ENCODE measurements at regions not wholly inside any gene's neighbourhood (a gene's known extent, or its start where the extent isn't known, plus 50 kb on each side); places are given as distances from the start of the nearest gene placed in this dataset.

DNA sequence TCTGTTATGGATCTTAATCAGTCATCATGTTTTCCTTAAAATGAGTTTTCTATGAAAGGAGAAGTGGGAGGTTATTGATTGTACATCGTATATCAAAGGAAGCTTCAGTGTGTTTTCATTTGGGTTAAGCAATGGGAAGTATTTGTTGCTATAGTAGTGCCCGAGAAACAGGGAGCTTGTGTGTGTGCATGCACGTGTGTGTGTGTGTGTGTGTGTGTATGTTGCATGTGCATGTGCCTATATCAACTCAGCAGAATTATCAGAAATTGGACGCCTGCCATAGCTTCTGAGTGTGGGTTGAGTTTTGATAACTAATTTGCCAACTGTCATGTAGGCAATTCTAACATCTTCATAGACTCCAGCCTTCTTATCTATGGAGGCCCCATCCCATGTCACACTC, 246.1 kb upstream of the CRY1 start:
- Mint-ChIP-seq H3K9me3 (peaks cover 19% of the 10 kb centered on the region), H3K27ac (no peak overlapping the region), H3K4me3 (no peak overlapping the region), H3K27me3 (no peaks in the 10 kb centered on the region), H3K4me1 (peaks cover 37% of the 10 kb centered on the region), H3K36me3 (ENCODE audit: low read depth) (peaks cover 42% of the 10 kb centered on the region)
- no peak for DNase-seq
- intact Hi-C loops (cut with micrococcal nuclease): no loop called here

DNA sequence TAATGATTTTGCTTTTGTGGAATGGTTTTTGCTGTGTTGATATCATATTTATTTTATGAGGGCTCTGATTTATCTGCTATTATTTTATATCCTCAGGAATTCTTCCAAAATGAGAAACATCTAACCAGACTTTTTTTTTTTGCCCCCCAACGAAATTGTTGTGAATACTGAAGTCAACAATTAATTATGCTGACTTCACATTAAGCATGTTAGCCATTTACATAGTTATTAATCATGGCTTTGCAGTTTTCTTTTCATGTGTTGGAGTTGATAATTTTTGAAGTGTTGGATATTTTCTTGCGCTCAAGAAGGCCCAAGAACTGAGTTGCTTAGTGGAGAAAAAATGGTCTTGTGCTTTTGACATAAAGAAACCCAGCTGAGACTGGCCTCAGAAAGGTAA, 246.6 kb upstream of the CRY1 start:
- H3K27me3 Mint-ChIP-seq: no peaks in the 10 kb centered on the region
- H3K9me3 Mint-ChIP-seq: peaks cover 19% of the 10 kb centered on the region
- peaks cover 39% of the 10 kb centered on the region for H3K36me3 Mint-ChIP-seq (ENCODE audit: low read depth)
- intact Hi-C loops (cut with micrococcal nuclease): no loop called here
- H3K27ac Mint-ChIP-seq: no peak overlapping the region
- DNase-seq: no peak
- H3K4me1 Mint-ChIP-seq: peaks cover 35% of the 10 kb centered on the region
- no peak overlapping the region for H3K4me3 Mint-ChIP-seq

DNA sequence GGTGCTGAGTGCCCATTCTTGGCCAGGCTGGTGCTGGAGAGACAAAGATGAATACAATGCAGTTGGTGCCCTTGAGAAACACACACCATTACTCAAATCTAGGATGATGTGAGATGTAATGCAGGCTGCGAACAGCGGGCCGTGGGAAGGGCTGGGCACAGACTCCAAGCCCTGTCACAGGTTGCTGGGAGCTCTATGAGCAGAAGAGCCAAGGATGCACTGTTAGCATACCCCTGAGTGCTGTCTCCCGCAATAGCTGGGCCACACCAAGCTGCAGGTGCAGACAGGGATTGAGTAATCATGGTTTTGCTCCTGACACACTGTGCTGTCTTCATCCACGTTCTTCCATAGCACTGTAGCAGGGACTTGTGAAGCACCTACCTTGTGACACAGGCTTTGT, 247.5 kb upstream of the CRY1 start:
- H3K9me3 Mint-ChIP-seq: peaks cover 21% of the 10 kb centered on the region
- no peak for DNase-seq
- peaks cover 39% of the 10 kb centered on the region for H3K36me3 Mint-ChIP-seq (ENCODE audit: low read depth)
- intact Hi-C loops (cut with micrococcal nuclease): no loop called here
- no peak overlapping the region for H3K4me3 Mint-ChIP-seq
- H3K4me1 Mint-ChIP-seq: peaks cover 34% of the 10 kb centered on the region
- H3K27ac Mint-ChIP-seq: no peak overlapping the region
- H3K27me3 Mint-ChIP-seq: no peaks in the 10 kb centered on the region

DNA sequence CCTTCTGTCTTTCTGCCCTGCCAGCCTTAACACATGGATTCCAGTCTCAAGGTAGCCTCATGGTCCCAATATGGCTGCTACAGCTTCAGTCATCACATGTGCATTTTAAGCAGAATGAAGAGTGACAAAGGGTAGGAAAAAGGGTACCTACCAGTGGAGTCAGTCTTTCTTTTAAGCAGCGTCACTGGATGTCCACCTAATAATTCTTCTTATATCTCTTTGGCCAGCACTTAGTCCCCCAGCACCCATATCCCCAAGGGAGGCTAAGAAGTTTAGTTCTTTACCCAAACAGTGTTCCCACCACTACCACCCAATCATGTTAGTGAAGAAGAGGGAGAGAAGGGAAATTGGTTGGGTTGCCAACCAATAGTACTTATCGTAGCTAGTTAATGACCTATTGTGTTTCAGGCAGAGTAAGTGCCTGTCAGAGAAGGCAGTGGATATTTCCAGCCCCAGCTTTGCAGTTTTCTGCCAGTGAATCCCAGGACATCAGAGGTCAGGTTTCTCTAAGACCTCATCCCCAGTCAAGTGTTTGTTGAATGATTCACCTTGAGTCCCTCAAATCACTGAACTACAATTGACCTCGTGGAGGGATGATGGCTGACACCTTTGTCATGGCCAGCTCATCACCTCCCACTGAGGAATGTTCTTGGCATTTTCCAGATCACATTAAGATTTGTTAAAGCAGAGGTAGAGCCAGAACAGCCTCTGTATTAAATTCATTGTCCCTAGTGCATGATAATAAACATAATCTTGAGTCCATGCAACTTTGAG, 250.9 kb upstream of the CRY1 start:
- Mint-ChIP-seq H3K9me3 (peaks cover 27% of the 10 kb centered on the region), H3K27me3 (no peaks in the 10 kb centered on the region), H3K4me3 (no peak overlapping the region), H3K36me3 (ENCODE audit: low read depth) (peaks cover 50% of the 10 kb centered on the region), H3K27ac (no peak overlapping the region), H3K4me1 (peaks cover 36% of the 10 kb centered on the region)
- intact Hi-C loops (cut with micrococcal nuclease): no loop called here
- no peak for DNase-seq

DNA sequence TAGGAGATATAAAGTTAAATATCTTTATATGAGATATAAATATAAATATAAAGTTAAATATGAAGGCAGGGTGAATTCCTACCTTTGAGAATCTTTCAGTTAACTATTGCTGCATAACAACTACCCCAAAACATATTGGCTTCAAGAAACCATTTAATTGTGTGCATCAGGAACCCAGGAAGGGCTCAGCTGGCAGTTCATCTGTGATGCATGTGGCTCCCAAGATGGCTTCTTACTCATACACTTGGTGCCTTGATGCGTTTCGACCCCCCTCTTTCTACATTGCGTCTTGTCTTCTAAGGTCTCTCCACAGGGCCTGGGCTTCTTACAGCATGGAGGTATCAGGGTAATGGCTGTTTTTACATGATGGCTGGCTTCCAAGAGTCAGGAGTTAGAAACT, 253.9 kb upstream of the CRY1 start:
- Mint-ChIP-seq H3K9me3 (peaks cover 20% of the 10 kb centered on the region), H3K4me1 (peaks cover 38% of the 10 kb centered on the region), H3K27me3 (no peaks in the 10 kb centered on the region), H3K4me3 (no peak overlapping the region), H3K27ac (no peak overlapping the region), H3K36me3 (ENCODE audit: low read depth) (peaks cover 27% of the 10 kb centered on the region)
- DNase-seq: no peak
- intact Hi-C loops (cut with micrococcal nuclease): no loop called here

DNA sequence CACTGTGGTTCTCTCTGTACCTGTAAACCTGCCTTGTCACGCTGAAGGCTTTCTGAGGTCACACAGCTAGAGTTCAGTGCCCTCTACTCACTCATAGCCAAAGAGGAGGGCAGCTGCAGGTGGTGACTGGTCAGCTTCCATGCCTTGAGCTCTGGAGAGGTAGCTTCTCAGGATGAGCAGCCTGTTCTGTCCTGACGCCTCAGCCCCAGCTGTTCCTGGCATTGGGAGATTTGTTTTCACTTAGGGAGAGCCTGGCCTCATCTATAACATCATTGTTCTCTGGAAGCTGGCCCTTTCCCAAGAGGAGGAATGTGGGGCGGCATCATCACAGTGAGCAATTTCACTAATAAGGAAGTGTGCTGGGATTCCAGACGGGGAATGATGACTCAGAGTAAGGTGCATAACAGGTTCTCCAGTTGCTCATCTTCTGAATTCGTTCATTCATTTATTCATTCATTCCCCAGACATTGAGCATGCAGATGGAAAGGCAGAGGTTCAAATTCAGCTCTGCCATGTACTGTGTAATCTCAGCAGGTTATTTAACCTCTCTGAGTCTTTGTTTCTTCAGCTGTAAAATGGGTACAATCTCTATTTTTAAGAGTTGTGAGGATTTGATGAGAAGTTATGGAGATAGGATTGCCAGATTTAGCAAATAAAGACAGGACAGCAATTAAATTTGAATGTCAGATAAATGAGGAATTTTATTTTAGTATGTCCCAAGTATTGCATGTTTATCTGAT, 255.8 kb upstream of the CRY1 start:
- H3K36me3 Mint-ChIP-seq (ENCODE audit: low read depth): peaks cover 18% of the 10 kb centered on the region
- DNase-seq: no peak
- H3K27me3 Mint-ChIP-seq: no peaks in the 10 kb centered on the region
- no peak overlapping the region for H3K27ac Mint-ChIP-seq
- H3K9me3 Mint-ChIP-seq: peaks cover 15% of the 10 kb centered on the region
- intact Hi-C loops (cut with micrococcal nuclease): no loop called here
- no peak overlapping the region for H3K4me3 Mint-ChIP-seq
- peaks cover 51% of the 10 kb centered on the region for H3K4me1 Mint-ChIP-seq

DNA sequence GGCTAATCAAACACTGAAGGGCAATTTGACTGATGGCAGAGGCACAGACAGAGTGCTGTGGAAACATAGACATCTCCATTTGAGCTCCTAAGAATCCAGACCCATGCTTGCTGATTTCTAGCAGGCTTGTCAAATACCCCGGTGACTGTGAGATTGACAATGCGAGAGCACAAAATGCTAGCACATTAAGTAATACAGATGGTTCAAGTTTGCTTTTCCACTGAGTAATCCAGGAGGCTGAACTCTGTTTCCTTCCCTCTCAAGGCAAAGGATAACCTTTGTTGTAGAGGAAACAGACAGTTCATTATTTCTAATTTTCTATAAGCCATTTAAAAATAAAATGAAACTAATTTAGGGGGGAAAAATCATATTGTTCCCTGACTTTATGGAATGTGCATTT, 256.5 kb upstream of the CRY1 start:
- Mint-ChIP-seq H3K27me3 (no peaks in the 10 kb centered on the region), H3K27ac (no peak overlapping the region), H3K9me3 (peaks cover 18% of the 10 kb centered on the region), H3K36me3 (ENCODE audit: low read depth) (peaks cover 18% of the 10 kb centered on the region), H3K4me1 (peaks cover 56% of the 10 kb centered on the region), H3K4me3 (no peak overlapping the region)
- no peak for DNase-seq
- intact Hi-C loops (cut with micrococcal nuclease): loop anchor here (10.0 kb wide), 1 partner anchor 55 kb away; no protein-coding TSS in a partner anchor

DNA sequence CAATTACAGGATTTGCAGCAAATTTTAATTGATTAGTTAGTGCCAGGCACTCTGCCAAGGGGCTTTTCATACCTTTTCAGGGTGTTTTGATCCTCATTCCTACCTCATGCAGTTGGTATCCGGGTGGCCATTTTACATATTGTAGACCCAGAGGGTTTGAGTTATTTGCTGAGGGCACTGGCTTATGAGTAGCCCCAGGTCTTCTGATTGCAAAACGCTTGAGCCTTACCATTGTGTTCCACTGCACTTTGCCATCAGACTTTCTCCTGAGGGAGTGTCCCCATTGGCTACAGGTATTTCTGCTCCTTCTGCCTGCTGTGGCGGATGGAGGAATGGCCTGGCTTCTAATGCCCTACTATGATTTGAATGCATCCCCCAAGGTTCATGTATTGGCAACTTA, 257.8 kb upstream of the CRY1 start:
- Mint-ChIP-seq H3K4me1 (peaks cover 57% of the 10 kb centered on the region), H3K9me3 (peaks cover 15% of the 10 kb centered on the region), H3K27ac (no peak overlapping the region), H3K27me3 (no peaks in the 10 kb centered on the region), H3K36me3 (ENCODE audit: low read depth) (peaks cover 13% of the 10 kb centered on the region), H3K4me3 (no peak overlapping the region)
- intact Hi-C loops (cut with micrococcal nuclease): loop anchor here (10.0 kb wide), 1 partner anchor 54 kb away; no protein-coding TSS in a partner anchor
- no peak for DNase-seq

DNA sequence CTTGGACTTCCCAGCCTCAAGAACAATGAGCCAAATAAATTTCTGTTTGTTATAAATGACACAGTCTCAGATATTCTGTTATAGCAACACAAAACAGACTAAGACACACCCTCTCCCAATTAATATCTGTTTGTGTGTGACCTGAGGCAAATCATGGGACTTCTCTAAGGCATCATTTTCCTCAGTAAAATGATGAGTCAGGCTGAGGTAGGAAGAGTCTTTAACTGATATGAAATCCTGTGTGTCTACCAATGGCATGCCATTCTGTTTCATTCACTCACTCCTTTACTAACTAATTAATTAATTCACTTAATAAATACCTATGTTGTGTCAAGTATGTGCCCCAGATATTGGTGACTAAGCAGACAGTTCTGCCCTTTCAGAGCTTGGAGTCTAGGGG, 258.4 kb upstream of the CRY1 start:
- H3K4me3 Mint-ChIP-seq: peak overlapping the region; percentile 58
- intact Hi-C loops (cut with micrococcal nuclease): loop anchor here (1.0 to 10.0 kb wide), 5 partner anchors 17 to 53 kb away; no protein-coding TSS in a partner anchor
- peaks cover 11% of the 10 kb centered on the region for H3K36me3 Mint-ChIP-seq (ENCODE audit: low read depth)
- H3K27me3 Mint-ChIP-seq: no peaks in the 10 kb centered on the region
- peaks cover 61% of the 10 kb centered on the region for H3K4me1 Mint-ChIP-seq
- DNase-seq: no peak
- peaks cover 14% of the 10 kb centered on the region for H3K9me3 Mint-ChIP-seq
- H3K27ac Mint-ChIP-seq: peak overlapping the region; percentile 76

DNA sequence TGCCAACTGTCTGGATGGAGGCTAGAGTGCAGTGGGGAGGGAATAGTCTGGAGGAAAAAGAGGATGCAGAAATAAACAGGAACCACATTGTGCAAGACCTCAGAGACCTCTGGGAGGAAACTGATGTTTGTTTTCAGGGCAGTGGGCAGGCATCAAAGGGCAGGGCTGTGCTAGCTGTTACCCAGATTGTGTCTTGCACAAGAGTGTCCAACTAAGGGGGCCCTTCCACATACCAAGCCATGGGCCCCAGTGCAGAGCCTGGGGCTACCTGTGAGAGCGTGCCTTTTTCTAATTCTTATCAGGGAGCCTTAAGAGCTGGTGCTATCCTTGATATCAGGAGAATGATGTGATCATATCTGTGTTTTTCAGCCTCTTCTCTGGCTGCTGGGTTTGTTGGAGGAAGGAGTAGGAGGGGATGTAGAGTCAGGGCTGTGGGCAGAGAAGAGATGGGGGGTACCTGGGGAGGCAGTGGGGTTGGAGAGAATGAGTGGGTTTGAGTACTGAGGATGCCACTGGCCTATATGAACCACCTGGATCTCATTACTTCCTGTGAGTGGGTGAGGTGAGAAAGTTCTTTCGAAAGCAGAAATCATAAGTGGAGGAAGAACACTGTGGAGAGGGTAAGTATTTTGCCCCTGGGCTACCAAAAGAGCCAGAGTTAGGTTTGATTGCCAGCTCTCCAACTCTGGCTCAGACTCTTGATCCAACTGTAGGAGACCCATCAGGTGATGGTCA, 259.2 kb upstream of the CRY1 start:
- Mint-ChIP-seq H3K27me3 (no peaks in the 10 kb centered on the region), H3K4me3 (peak overlapping the region; percentile 58), H3K4me1 (peaks cover 63% of the 10 kb centered on the region), H3K9me3 (peaks cover 12% of the 10 kb centered on the region), H3K27ac (peak overlapping the region; percentile 76), H3K36me3 (ENCODE audit: low read depth) (peaks cover 6% of the 10 kb centered on the region)
- DNase-seq: peak; percentile 68
- intact Hi-C loops (cut with micrococcal nuclease): loop anchor here (1.0 to 10.0 kb wide), 5 partner anchors 16 to 52 kb away; no protein-coding TSS in a partner anchor

DNA sequence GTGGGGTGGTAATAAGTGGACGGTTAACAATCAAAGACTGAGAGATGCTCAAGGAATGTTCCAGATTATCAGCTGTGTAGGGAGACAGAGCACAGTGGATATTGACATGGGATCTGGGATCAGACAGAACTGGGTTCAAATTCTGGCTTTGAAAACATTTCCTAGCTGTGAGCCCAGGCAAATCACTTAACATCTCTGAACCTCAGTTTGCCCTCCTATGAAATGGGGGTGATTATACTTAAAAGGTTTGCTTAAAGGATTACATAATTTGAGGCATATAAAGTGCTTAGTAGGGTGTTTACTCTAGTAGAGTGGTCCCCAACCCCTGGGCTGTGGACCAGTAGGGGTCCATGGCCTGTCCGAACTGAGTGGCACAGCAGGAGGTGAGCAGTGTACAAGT, 260.0 kb upstream of the CRY1 start:
- peaks cover 63% of the 10 kb centered on the region for H3K4me1 Mint-ChIP-seq
- no peak for DNase-seq
- peak overlapping the region; percentile 58 for H3K4me3 Mint-ChIP-seq
- H3K36me3 Mint-ChIP-seq (ENCODE audit: low read depth): peaks cover 9% of the 10 kb centered on the region
- no peaks in the 10 kb centered on the region for H3K27me3 Mint-ChIP-seq
- no peak overlapping the region for H3K27ac Mint-ChIP-seq
- peaks cover 8% of the 10 kb centered on the region for H3K9me3 Mint-ChIP-seq
- intact Hi-C loops (cut with micrococcal nuclease): loop anchor here (10.0 kb wide), 1 partner anchor 51 kb away; no protein-coding TSS in a partner anchor

DNA sequence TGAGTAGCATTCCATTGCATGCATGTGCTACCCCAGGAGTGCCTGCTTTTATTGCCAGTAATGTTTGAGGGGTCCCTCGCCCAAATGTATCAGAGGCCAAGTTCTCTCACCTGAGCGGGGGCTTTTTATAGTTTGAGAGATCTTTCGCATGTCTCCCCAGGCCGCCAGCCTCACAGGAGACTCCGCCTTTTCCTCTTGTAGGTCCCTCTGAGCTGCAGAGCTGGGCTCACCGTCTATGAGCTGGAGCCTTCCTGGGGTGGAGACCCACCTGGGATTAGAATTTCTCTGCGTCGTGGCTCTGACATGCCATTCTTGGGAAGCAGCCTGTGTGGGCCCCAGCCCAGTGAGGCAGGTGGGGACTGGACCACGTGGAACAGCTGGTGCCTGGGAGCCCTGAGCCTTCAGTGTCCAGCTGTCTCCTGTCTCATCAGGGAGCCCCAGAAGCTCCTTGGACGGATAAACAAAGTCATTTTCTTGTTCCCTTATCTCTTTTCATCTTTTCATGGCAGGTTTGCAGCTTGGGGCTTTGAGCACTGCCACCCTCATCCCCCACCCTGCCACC, 261.7 kb upstream of the CRY1 start:
- Mint-ChIP-seq H3K4me3 (no peak overlapping the region), H3K36me3 (ENCODE audit: low read depth) (peaks cover 11% of the 10 kb centered on the region), H3K9me3 (peaks cover 8% of the 10 kb centered on the region), H3K27me3 (no peaks in the 10 kb centered on the region), H3K4me1 (peaks cover 66% of the 10 kb centered on the region), H3K27ac (no peak overlapping the region)
- DNase-seq: no peak
- intact Hi-C loops (cut with micrococcal nuclease): loop anchor here (10.0 kb wide), 1 partner anchor 50 kb away; no protein-coding TSS in a partner anchor

DNA sequence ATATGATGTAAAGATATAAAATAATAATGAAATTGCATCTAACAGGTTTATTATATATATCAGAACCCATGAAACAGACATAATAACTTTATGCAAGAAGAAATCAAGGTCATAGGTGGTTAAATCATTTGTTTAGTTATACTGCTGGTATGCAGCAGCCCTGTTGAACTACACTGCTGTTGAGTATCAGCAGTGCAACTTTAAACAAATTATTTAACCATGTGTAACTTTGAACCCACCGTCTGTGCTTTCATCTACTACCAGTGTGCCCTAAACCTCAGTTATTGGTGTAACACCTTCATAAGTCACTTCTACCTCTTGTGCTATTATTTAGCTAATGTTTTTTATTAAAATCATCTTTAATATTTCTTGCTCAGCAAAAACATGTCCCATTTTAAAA, 262.3 kb upstream of the CRY1 start:
- peaks cover 66% of the 10 kb centered on the region for H3K4me1 Mint-ChIP-seq
- H3K36me3 Mint-ChIP-seq (ENCODE audit: low read depth): peaks cover 11% of the 10 kb centered on the region
- no peak for DNase-seq
- no peaks in the 10 kb centered on the region for H3K27me3 Mint-ChIP-seq
- H3K27ac Mint-ChIP-seq: no peak overlapping the region
- H3K9me3 Mint-ChIP-seq: peaks cover 8% of the 10 kb centered on the region
- no peak overlapping the region for H3K4me3 Mint-ChIP-seq
- intact Hi-C loops (cut with micrococcal nuclease): loop anchor here (1.0 to 10.0 kb wide), 2 partner anchors 13 to 49 kb away; no protein-coding TSS in a partner anchor
